ENCODE measurements at regions not wholly inside any gene's neighbourhood (a gene's known extent, or its start where the extent isn't known, plus 50 kb on each side); places are given as distances from the start of the nearest gene placed in this dataset.

- Histone ChIP-seq H3K36me3 (ENCODE audit: control insufficient read depth, insufficient read depth, low read length) (no peaks in the 10 kb centered on the region), H3K9me3 (ENCODE audit: control insufficient read depth, low read depth, low read length) (peaks cover 3% of the 10 kb centered on the region), H3K27me3 (ENCODE audit: control insufficient read depth, insufficient read depth, low read length) (no peaks in the 10 kb centered on the region), H3K27ac (ENCODE audit: low read length) (no peak overlapping the region), H3K4me3 (ENCODE audit: low read length) (no peak overlapping the region), H3K4me1 (ENCODE audit: control insufficient read depth, insufficient read depth, low read length) (no peaks in the 10 kb centered on the region)
- no peak for DNase-seq
- WGBS (ENCODE audit: insufficient coverage, low lambda C conversion rate): no CpG with 5 or more reads among the region's 5 CpGs
These were observed 614.8 kb downstream of the PCDH18 start for GRCh38 chr4:136917312-136918110.

- Histone ChIP-seq H3K27ac (ENCODE audit: low read length) (no peak overlapping the region), H3K36me3 (ENCODE audit: control insufficient read depth, insufficient read depth, low read length) (no peaks in the 10 kb centered on the region), H3K27me3 (ENCODE audit: control insufficient read depth, insufficient read depth, low read length) (no peaks in the 10 kb centered on the region), H3K9me3 (ENCODE audit: control insufficient read depth, low read depth, low read length) (no peaks in the 10 kb centered on the region), H3K4me3 (ENCODE audit: low read length) (no peak overlapping the region), H3K4me1 (ENCODE audit: control insufficient read depth, insufficient read depth, low read length) (no peaks in the 10 kb centered on the region)
- 82% methylated on average over 2 of the region's 3 CpGs for WGBS (ENCODE audit: insufficient coverage, low lambda C conversion rate)
- DNase-seq: no peak
These were observed 622.7 kb downstream of the PCDH18 start for GRCh38 chr4:136909626-136910025.

GRCh38 chr4:136908122-136908521, 624.2 kb downstream of the PCDH18 start:
- Histone ChIP-seq H3K4me1 (ENCODE audit: control insufficient read depth, insufficient read depth, low read length) (no peaks in the 10 kb centered on the region), H3K36me3 (ENCODE audit: control insufficient read depth, insufficient read depth, low read length) (no peaks in the 10 kb centered on the region), H3K27me3 (ENCODE audit: control insufficient read depth, insufficient read depth, low read length) (no peaks in the 10 kb centered on the region), H3K27ac (ENCODE audit: low read length) (no peak overlapping the region), H3K9me3 (ENCODE audit: control insufficient read depth, low read depth, low read length) (no peaks in the 10 kb centered on the region), H3K4me3 (ENCODE audit: low read length) (no peak overlapping the region)
- DNase-seq: no peak
- 92% methylated on average over 2 of the region's 2 CpGs for WGBS (ENCODE audit: insufficient coverage, low lambda C conversion rate)

GRCh38 chr4:136900696-136901095, 631.6 kb downstream of the PCDH18 start:
- no peak for DNase-seq
- Histone ChIP-seq H3K4me1 (ENCODE audit: control insufficient read depth, insufficient read depth, low read length) (no peaks in the 10 kb centered on the region), H3K27me3 (ENCODE audit: control insufficient read depth, insufficient read depth, low read length) (no peaks in the 10 kb centered on the region), H3K36me3 (ENCODE audit: control insufficient read depth, insufficient read depth, low read length) (no peaks in the 10 kb centered on the region), H3K4me3 (ENCODE audit: low read length) (no peak overlapping the region), H3K9me3 (ENCODE audit: control insufficient read depth, low read depth, low read length) (no peaks in the 10 kb centered on the region), H3K27ac (ENCODE audit: low read length) (no peak overlapping the region)
- WGBS (ENCODE audit: insufficient coverage, low lambda C conversion rate): no CpG with 5 or more reads among the region's 2 CpGs

DNA sequence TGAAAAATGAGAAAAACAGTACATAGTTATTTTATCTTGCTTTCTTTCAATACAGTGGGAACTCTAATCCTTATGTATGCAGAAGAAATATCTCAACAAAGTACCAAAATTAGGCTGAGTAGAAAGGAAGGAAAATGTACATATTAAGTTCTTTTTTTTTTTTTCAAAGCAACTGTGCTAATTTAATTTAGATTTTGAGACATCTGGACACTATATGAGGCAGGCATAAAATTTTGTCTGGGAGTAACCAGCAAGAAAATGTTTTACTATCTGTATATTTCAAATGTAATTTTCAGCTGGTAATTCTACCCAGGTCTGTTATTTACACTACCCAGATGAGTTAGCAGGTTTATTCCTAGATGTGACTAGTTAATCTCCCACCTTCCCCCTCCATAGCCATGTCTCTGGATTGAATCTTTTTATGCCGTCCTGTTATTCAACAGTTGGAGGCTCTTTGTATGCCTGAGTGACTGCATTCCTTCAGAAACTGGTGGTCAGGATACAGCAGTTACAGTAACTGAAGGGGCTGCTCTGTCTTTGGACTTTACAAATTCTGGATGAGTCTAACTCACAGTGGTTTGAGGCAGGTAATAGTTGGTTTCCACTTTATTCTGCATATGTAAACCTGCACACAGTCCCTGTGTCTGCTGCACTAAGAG, 633.6 kb downstream of the PCDH18 start:
- WGBS (ENCODE audit: insufficient coverage, low lambda C conversion rate): no CpG with 5 or more reads among the region's 1 CpG
- DNase-seq: no peak
- Histone ChIP-seq H3K27me3 (ENCODE audit: control insufficient read depth, insufficient read depth, low read length) (no peaks in the 10 kb centered on the region), H3K27ac (ENCODE audit: low read length) (no peak overlapping the region), H3K9me3 (ENCODE audit: control insufficient read depth, low read depth, low read length) (no peaks in the 10 kb centered on the region), H3K4me1 (ENCODE audit: control insufficient read depth, insufficient read depth, low read length) (no peaks in the 10 kb centered on the region), H3K4me3 (ENCODE audit: low read length) (no peak overlapping the region), H3K36me3 (ENCODE audit: control insufficient read depth, insufficient read depth, low read length) (no peaks in the 10 kb centered on the region)

DNA sequence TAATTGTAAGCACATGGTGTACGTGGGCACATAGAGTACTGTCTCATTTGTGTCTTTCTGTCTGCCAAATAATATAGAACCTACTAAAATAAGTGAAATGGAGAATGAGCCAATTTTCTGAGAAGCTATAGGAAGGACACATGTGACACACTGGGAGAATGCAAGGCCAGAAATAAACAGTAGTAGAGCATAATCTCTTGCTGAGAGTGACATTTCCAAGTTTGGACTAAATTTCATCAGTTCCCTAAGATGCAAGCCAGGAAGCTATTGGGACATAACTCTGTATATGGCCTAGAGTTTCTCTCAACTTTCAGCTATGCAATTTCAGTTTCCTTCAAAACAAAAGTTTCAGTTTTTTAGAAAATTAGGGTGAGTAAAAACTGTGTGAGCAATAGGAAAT, 638.7 kb downstream of the PCDH18 start:
- Histone ChIP-seq H3K27ac (ENCODE audit: low read length) (no peak overlapping the region), H3K4me1 (ENCODE audit: control insufficient read depth, insufficient read depth, low read length) (no peaks in the 10 kb centered on the region), H3K4me3 (ENCODE audit: low read length) (no peak overlapping the region), H3K27me3 (ENCODE audit: control insufficient read depth, insufficient read depth, low read length) (no peaks in the 10 kb centered on the region), H3K36me3 (ENCODE audit: control insufficient read depth, insufficient read depth, low read length) (no peaks in the 10 kb centered on the region), H3K9me3 (ENCODE audit: control insufficient read depth, low read depth, low read length) (no peaks in the 10 kb centered on the region)
- DNase-seq: no peak
- no CpG with 5 or more reads among the region's 1 CpG for WGBS (ENCODE audit: insufficient coverage, low lambda C conversion rate)

DNA sequence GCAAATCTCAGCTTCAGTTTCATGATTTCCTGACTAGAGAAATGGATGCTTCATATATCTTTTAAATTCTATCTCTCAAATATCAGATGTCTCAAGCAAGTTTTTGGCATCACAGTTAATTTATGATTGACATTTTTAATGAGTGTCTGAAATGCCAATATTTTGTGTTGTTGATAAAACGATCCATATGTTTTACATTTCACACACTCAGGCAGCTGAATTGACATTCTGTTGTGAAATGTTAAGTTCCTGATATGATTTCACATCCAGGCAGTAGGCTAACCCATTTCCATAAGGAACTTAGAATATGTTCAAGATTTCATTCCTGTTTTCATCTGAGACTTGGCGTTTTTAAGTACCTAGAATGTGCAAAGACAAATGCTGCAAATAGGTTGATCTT, 650.6 kb downstream of the PCDH18 start:
- Histone ChIP-seq H3K27ac (ENCODE audit: low read length) (no peak overlapping the region), H3K36me3 (ENCODE audit: control insufficient read depth, insufficient read depth, low read length) (no peaks in the 10 kb centered on the region), H3K9me3 (ENCODE audit: control insufficient read depth, low read depth, low read length) (no peaks in the 10 kb centered on the region), H3K27me3 (ENCODE audit: control insufficient read depth, insufficient read depth, low read length) (no peaks in the 10 kb centered on the region), H3K4me1 (ENCODE audit: control insufficient read depth, insufficient read depth, low read length) (no peaks in the 10 kb centered on the region), H3K4me3 (ENCODE audit: low read length) (no peak overlapping the region)
- WGBS (ENCODE audit: insufficient coverage, low lambda C conversion rate): 60% methylated on average over 2 of the region's 2 CpGs
- DNase-seq: no peak

DNA sequence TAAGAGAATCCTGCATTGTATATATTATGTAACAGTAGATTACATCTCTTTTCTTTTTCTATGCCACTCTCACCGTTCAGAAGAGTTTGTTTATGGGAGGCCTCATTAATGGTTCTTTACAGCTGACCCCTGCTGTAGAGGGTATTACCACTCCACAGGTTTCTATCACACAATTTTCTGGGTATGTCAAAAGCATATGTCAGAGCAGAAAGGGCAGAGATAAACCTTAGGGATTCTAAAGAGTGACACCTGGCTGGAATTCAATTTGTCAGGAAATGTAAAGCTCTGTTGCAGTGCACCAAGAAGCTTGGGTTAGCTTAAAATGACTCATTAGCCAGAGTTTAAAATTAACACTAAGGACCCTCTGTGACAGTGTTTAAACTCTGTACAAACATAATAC, 658.7 kb downstream of the PCDH18 start:
- H3K27ac ChIP-seq (ENCODE audit: low read length): no peak overlapping the region
- DNase-seq: no peak
- no peak overlapping the region for H3K4me3 ChIP-seq (ENCODE audit: low read length)
- H3K4me1 ChIP-seq (ENCODE audit: control insufficient read depth, insufficient read depth, low read length): no peaks in the 10 kb centered on the region
- no peaks in the 10 kb centered on the region for H3K27me3 ChIP-seq (ENCODE audit: control insufficient read depth, insufficient read depth, low read length)
- H3K36me3 ChIP-seq (ENCODE audit: control insufficient read depth, insufficient read depth, low read length): no peaks in the 10 kb centered on the region
- H3K9me3 ChIP-seq (ENCODE audit: control insufficient read depth, low read depth, low read length): no peaks in the 10 kb centered on the region
- no CpG with 5 or more reads among the region's 1 CpG for WGBS (ENCODE audit: insufficient coverage, low lambda C conversion rate)

GRCh38 chr4:136867465-136867864, 664.8 kb downstream of the PCDH18 start:
- H3K27ac ChIP-seq (ENCODE audit: low read length): no peak overlapping the region
- no peaks in the 10 kb centered on the region for H3K9me3 ChIP-seq (ENCODE audit: control insufficient read depth, low read depth, low read length)
- no peak overlapping the region for H3K4me3 ChIP-seq (ENCODE audit: low read length)
- no peak for DNase-seq
- H3K27me3 ChIP-seq (ENCODE audit: control insufficient read depth, insufficient read depth, low read length): no peaks in the 10 kb centered on the region
- no peaks in the 10 kb centered on the region for H3K36me3 ChIP-seq (ENCODE audit: control insufficient read depth, insufficient read depth, low read length)
- H3K4me1 ChIP-seq (ENCODE audit: control insufficient read depth, insufficient read depth, low read length): no peaks in the 10 kb centered on the region
- no CpG with 5 or more reads among the region's 10 CpGs for WGBS (ENCODE audit: insufficient coverage, low lambda C conversion rate)

DNA sequence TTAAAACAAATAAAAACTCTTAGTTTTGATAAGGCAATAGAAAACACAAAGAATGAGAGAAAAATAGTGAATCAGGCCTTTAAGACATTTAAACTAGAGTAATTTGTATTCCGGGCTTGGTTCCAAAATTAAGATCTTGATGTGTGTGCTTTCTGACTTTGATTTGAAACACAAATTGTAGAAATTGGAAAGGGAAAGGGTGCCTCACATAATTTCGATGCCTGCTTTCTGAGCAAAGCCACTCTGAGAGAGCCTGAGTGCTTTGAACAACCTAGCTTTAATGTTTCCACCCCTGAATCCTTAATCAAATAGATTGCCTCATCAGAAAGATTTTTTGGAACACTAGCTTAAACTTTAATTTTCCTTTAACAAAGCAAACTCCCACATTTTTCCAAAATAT, 666.8 kb downstream of the PCDH18 start:
- H3K27me3 ChIP-seq (ENCODE audit: control insufficient read depth, insufficient read depth, low read length): no peaks in the 10 kb centered on the region
- H3K27ac ChIP-seq (ENCODE audit: low read length): no peak overlapping the region
- H3K9me3 ChIP-seq (ENCODE audit: control insufficient read depth, low read depth, low read length): no peaks in the 10 kb centered on the region
- no peaks in the 10 kb centered on the region for H3K4me1 ChIP-seq (ENCODE audit: control insufficient read depth, insufficient read depth, low read length)
- DNase-seq: no peak
- no peak overlapping the region for H3K4me3 ChIP-seq (ENCODE audit: low read length)
- no peaks in the 10 kb centered on the region for H3K36me3 ChIP-seq (ENCODE audit: control insufficient read depth, insufficient read depth, low read length)
- WGBS (ENCODE audit: insufficient coverage, low lambda C conversion rate): no CpG with 5 or more reads among the region's 2 CpGs
